GM12878 (cell line): ENCODE measurements at regions not wholly inside any gene's neighbourhood (a gene's known extent, or its start where the extent isn't known, plus 50 kb on each side); places are given as distances from the start of the nearest gene placed in this dataset.

Experiments
- ATAC-seq: fragments of 200-7000 bp; cut with Tn5 transposase; 3 replicates; pipeline ENCODE4 v1.9.1; 2020; ENCODE audit warnings: mild to moderate bottlenecking, moderate library complexity
- BruUV-seq: library from RNA; stranded (reverse); fragments of 400-500 nt; replicated peaks from 2 replicates; lab custom pipeline; 2021; lab: Mats Ljungman, UMichigan
- CTCF ChIA-PET: fragments of 300-600 bp; sonication (Branson Sonifier 250); formaldehyde crosslinking; extraction: SDS; loops from one replicate; lab custom pipeline; 2021; ENCODE audit warnings: inconsistent platforms; lab: Yijun Ruan, JAX
- POLR2A ChIA-PET: fragments of 350-600 bp; formaldehyde crosslinking; extraction: SDS; loops from one replicate; lab custom pipeline; 2021; ENCODE audit warnings: inconsistent platforms; lab: Charles Lee
- RAD21 ChIA-PET: fragments of 300-600 bp; sonication (Branson Sonifier 250); formaldehyde crosslinking; loops from one replicate; lab custom pipeline; 2023; ENCODE audit warnings: antibody characterized with exemption; ENCODE audit not compliant: unreplicated experiment; lab: Charles Lee
- SMC1A ChIA-PET: fragments of 300-600 bp; sonication (Branson Sonifier 250); formaldehyde crosslinking; loops from one replicate; lab custom pipeline; 2023; ENCODE audit not compliant: unreplicated experiment, uncharacterized antibody; lab: Charles Lee
- DNase-seq: peaks from one replicate; pipeline ENCODE4 v3.0.0-alpha.2; 2011; ENCODE audit warnings: low read depth, low spot score
- FAIRE-seq: peaks from 3 replicates; lab custom pipeline; 2011; peaks lifted over from hg19 to GRCh38; lab: Jason Lieb, UNC
- H2AFZ ChIP-seq: 2 replicates; pipeline ENCODE4 v1.6.0; 2011; ENCODE audit warnings: low read depth, low read length, control low read depth; ENCODE audit not compliant: control insufficient read depth
- H3K27ac ChIP-seq: 2 replicates; pipeline ENCODE4 v1.5.1; 2011; ENCODE audit warnings: control low read depth; ENCODE audit not compliant: control insufficient read depth, insufficient read depth
- H3K27me3 ChIP-seq, 2 experiments: replicated peaks in 1 of 2; 2 replicates each; pipeline versions ENCODE4 v1.6.0 to v1.6.1; 2011; ENCODE audit warnings: low read length in 1 of 2; ENCODE audit not compliant: control insufficient read depth in 2 of 2, insufficient read depth in 2 of 2
- H3K36me3 ChIP-seq, 2 experiments: 2 replicates each; pipeline ENCODE4 v1.5.1; 2011; ENCODE audit warnings: low read length in 1 of 2; ENCODE audit not compliant: control insufficient read depth in 2 of 2, insufficient read depth in 2 of 2
- H3K4me1 ChIP-seq: 2 replicates; pipeline ENCODE4 v1.6.1; 2011; ENCODE audit warnings: mild to moderate bottlenecking, low read length, moderate library complexity, mixed read lengths; ENCODE audit not compliant: control insufficient read depth, insufficient read depth
- H3K4me2 ChIP-seq: 2 replicates; pipeline ENCODE4 v1.6.0; 2011; ENCODE audit warnings: control low read depth; ENCODE audit not compliant: control insufficient read depth, insufficient read depth
- H3K4me3 ChIP-seq: fragments of 200-600 bp; sonication (generic); 2 replicates; pipeline ENCODE4 v1.5.1; 2016
- H3K79me2 ChIP-seq: 2 replicates; pipeline ENCODE4 v1.6.0; 2011; ENCODE audit warnings: low read length; ENCODE audit not compliant: control insufficient read depth, insufficient read depth
- H3K9ac ChIP-seq: 2 replicates; pipeline ENCODE4 v1.8.0; 2011; ENCODE audit warnings: low read length, control low read depth, mixed read lengths; ENCODE audit not compliant: control insufficient read depth, insufficient read depth
- H3K9me3 ChIP-seq: replicated peaks from 3 replicates; pipeline ENCODE4 v1.5.1; 2011; ENCODE audit warnings: mild to moderate bottlenecking, low read length; ENCODE audit not compliant: control insufficient read depth, insufficient read depth
- H4K20me1 ChIP-seq: 2 replicates; pipeline ENCODE4 v1.6.0; 2011; ENCODE audit not compliant: control insufficient read depth, insufficient read depth
- CHD2 ChIP-seq: IDR thresholded peaks from 2 replicates; pipeline ENCODE4 v1.6.1; 2011; ENCODE audit warnings: low read depth, low read length, improper control_type of control experiment, borderline replicate concordance
- DPF2 ChIP-seq: fragments of 450-650 bp; IDR thresholded peaks from 2 replicates; pipeline ENCODE4 v1.6.1; 2017; ENCODE audit warnings: mild to moderate bottlenecking
- IKZF1 ChIP-seq: fragments of 450-650 bp; conservative IDR thresholded peaks from 2 replicates; pipeline ENCODE4 v1.6.1; 2017; ENCODE audit warnings: antibody characterized with exemption, mild to moderate bottlenecking
- JUND ChIP-seq: IDR thresholded peaks from 2 replicates; pipeline ENCODE4 v1.6.1; 2012; ENCODE audit warnings: low read depth, mild to moderate bottlenecking, low read length, improper control_type of control experiment, moderate library complexity
- MEF2B ChIP-seq: fragments of 450-650 bp; IDR thresholded peaks from 2 replicates; pipeline ENCODE4 v1.6.1; 2018; ENCODE audit warnings: mild to moderate bottlenecking, moderate library complexity; ENCODE audit not compliant: partially characterized antibody, poor library complexity, severe bottlenecking
- MXI1 ChIP-seq: fragments of 150-350 bp; IDR thresholded peaks from 2 replicates; pipeline ENCODE4 v1.6.1; 2011; ENCODE audit warnings: low read depth, mild to moderate bottlenecking, inconsistent platforms, low read length, improper control_type of control experiment
- NR2C1 ChIP-seq: fragments of 450-650 bp; IDR thresholded peaks from 2 replicates; pipeline ENCODE4 v1.6.1; 2017; ENCODE audit warnings: antibody characterized with exemption, mild to moderate bottlenecking, moderate library complexity
- RAD21 ChIP-seq: IDR thresholded peaks from 2 replicates; pipeline ENCODE4 v1.6.1; 2011; ENCODE audit warnings: mild to moderate bottlenecking, low read depth, low read length, moderate library complexity; ENCODE audit not compliant: insufficient read depth
- TAF1 ChIP-seq: IDR thresholded peaks from 2 replicates; pipeline ENCODE4 v1.6.1; 2011; ENCODE audit warnings: mild to moderate bottlenecking, low read depth, low read length, borderline replicate concordance
- WGBS: methylation state at CpG from one replicate; pipeline ENCODE4 v1.1.6; 2016; ENCODE audit warnings: low lambda C conversion rate; ENCODE audit not compliant: insufficient replicate concordance, insufficient coverage; ENCODE audit errors: missing lambda C conversion rate; 5-methylcytosine and 5-hydroxymethylcytosine counted together
- in situ Hi-C: fragments of 300-500 bp; cut with MboI; formaldehyde crosslinking; loops from 9 replicates; pipeline ENCODE4 v1.14.3; 2018; ENCODE audit warnings: mixed read lengths
- intact Hi-C: fragments of 100-400 bp; cut with micrococcal nuclease; formaldehyde crosslinking; loops from one replicate; pipeline ENCODE4 v1.14.2; 2022; ENCODE audit not compliant: unreplicated experiment
- TF ChIP-seq, protein P1 (sequence below): IDR thresholded peaks from 2 replicates; pipeline ENCODE4 v1.6.1; 2011; ENCODE audit warnings: low read depth, low read length, improper control_type of control experiment, borderline replicate concordance
- TF ChIP-seq, protein P2 (sequence below): IDR thresholded peaks from 2 replicates; pipeline ENCODE4 v1.6.1; 2012; ENCODE audit warnings: low read length, inconsistent platforms
- TF ChIP-seq, protein P3 (sequence below): fragments of 450-650 bp; IDR thresholded peaks from 2 replicates; pipeline ENCODE4 v1.6.1; 2018; ENCODE audit warnings: borderline replicate concordance, mild to moderate bottlenecking; ENCODE audit not compliant: partially characterized antibody

DNA sequence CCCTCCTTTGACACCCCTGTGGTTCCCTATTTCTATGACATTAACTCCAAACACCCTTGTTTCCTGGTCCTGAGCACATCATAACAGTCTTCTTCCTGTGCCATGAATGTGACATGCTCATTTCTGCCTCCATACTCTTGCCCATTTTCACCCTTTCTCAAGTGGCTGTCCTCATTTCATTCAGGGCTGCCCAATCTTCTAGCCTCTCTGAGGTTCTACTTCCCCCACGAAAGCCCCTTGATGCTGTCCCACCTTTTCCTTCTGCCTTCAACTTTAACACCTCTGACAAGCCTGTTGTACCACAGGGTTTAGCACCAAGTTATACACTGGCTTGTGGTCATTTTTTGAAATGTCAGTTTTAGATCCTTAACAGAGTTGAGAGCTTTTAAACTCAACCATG lies 136.2 kb upstream of the BOD1L1 start:
- intact Hi-C loops (no loop called here), in situ Hi-C loops (no loop called here)
- POLR2A ChIA-PET, result no interaction called here
- H2AFZ ChIP-seq, result no peak overlapping the region
- no peaks in the 10 kb centered on the region for H4K20me1 ChIP-seq
- no peak overlapping the region for H3K9ac ChIP-seq
- no peaks in the 10 kb centered on the region for H3K27me3 ChIP-seq
- no peak for DNase-seq
- no peak overlapping the region for H3K4me3 ChIP-seq
- FAIRE-seq, result no peak
- 0% methylated on average over 1 of the region's 1 CpG for WGBS
- no peaks in the 10 kb centered on the region for H3K79me2 ChIP-seq
- H3K27ac ChIP-seq, result no peak overlapping the region
- ATAC-seq, result no peak
- RAD21 ChIA-PET, result no interaction called here
- no peak overlapping the region for H3K4me2 ChIP-seq
- TF ChIP-seq CHD2, result no peak
- TF ChIP-seq IKZF1, result no peak
- TF ChIP-seq, protein P1, sequence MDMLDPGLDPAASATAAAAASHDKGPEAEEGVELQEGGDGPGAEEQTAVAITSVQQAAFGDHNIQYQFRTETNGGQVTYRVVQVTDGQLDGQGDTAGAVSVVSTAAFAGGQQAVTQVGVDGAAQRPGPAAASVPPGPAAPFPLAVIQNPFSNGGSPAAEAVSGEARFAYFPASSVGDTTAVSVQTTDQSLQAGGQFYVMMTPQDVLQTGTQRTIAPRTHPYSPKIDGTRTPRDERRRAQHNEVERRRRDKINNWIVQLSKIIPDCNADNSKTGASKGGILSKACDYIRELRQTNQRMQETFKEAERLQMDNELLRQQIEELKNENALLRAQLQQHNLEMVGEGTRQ, result no peak
- TF ChIP-seq, protein P2, sequence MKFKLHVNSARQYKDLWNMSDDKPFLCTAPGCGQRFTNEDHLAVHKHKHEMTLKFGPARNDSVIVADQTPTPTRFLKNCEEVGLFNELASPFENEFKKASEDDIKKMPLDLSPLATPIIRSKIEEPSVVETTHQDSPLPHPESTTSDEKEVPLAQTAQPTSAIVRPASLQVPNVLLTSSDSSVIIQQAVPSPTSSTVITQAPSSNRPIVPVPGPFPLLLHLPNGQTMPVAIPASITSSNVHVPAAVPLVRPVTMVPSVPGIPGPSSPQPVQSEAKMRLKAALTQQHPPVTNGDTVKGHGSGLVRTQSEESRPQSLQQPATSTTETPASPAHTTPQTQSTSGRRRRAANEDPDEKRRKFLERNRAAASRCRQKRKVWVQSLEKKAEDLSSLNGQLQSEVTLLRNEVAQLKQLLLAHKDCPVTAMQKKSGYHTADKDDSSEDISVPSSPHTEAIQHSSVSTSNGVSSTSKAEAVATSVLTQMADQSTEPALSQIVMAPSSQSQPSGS, result no peak
- TF ChIP-seq TAF1, result no peak
- TF ChIP-seq MEF2B, result no peak
- TF ChIP-seq RAD21, result no peak
- no peak for TF ChIP-seq NR2C1
- no peak for TF ChIP-seq JUND
- no peak for TF ChIP-seq MXI1
- TF ChIP-seq DPF2, result no peak
- TF ChIP-seq, protein P3, sequence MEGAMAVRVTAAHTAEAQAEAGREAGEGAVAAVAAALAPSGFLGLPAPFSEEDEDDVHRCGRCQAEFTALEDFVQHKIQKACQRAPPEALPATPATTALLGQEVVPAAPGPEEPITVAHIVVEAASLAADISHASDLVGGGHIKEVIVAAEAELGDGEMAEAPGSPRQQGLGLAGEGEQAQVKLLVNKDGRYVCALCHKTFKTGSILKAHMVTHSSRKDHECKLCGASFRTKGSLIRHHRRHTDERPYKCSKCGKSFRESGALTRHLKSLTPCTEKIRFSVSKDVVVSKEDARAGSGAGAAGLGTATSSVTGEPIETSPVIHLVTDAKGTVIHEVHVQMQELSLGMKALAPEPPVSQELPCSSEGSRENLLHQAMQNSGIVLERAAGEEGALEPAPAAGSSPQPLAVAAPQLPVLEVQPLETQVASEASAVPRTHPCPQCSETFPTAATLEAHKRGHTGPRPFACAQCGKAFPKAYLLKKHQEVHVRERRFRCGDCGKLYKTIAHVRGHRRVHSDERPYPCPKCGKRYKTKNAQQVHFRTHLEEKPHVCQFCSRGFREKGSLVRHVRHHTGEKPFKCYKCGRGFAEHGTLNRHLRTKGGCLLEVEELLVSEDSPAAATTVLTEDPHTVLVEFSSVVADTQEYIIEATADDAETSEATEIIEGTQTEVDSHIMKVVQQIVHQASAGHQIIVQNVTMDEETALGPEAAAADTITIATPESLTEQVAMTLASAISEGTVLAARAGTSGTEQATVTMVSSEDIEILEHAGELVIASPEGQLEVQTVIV, result no peak
- CTCF ChIA-PET, result no interaction called here
- SMC1A ChIA-PET, result no interaction called here
- H3K36me3 ChIP-seq, result no peaks in the 10 kb centered on the region
- BruUV-seq, result no TSS peak
- H3K4me1 ChIP-seq, result no peaks in the 10 kb centered on the region
- H3K9me3 ChIP-seq, result no peaks in the 10 kb centered on the region
